ENCODE measurements at regions not wholly inside any gene's neighbourhood (a gene's known extent, or its start where the extent isn't known, plus 50 kb on each side); places are given as distances from the start of the nearest gene placed in this dataset.
"Not testable (repeated sequence)": the region's sequence is repeated elsewhere in the genome, so short reads cannot be mapped to it uniquely, and the experiment has no call there.

- Histone ChIP-seq H3K27me3 (replicated peaks in 1 of 4; ENCODE audit: control extremely low read depth in 1 of 4, control insufficient read depth in 3 of 4, insufficient read depth in 4 of 4, low read length in 3 of 4) (no peaks in the 10 kb centered on the region), H3K4me1 (ENCODE audit: control insufficient read depth in 2 of 2, insufficient read depth in 2 of 2, low read length in 2 of 2) (no peaks in the 10 kb centered on the region), H3K4me3 (ENCODE audit: control extremely low read depth in 1 of 5, extremely low read depth in 1 of 5, insufficient read depth in 1 of 5, low read depth in 2 of 5, low read length in 4 of 5) (no peak overlapping the region), H4K20me1 (ENCODE audit: control insufficient read depth, insufficient read depth, low read length, poor library complexity, severe bottlenecking) (no peaks in the 10 kb centered on the region), H3K4me2 (replicated peaks; ENCODE audit: low read depth, low read length, poor library complexity, severe bottlenecking) (no peak overlapping the region), H2AFZ (ENCODE audit: insufficient read depth, low read depth, low read length, poor library complexity, severe bottlenecking) (no peak overlapping the region), H3K9ac (ENCODE audit: low read length) (no peak overlapping the region), H3K79me2 (ENCODE audit: control insufficient read depth, insufficient read depth, low read length) (no peaks in the 10 kb centered on the region), H3K9me3 (ENCODE audit: control extremely low read depth in 1 of 3, control insufficient read depth in 2 of 3, insufficient read depth in 1 of 3, low read length in 2 of 3) (peaks cover 0 to 14% (median 3%) of the 10 kb centered on the region in 3 donors), H3K36me3 (replicated peaks in 1 of 2; ENCODE audit: control extremely low read depth in 1 of 2, control insufficient read depth in 1 of 2, extremely low read depth in 1 of 2, insufficient read depth in 2 of 2, low read length in 1 of 2) (no peaks in the 10 kb centered on the region), H3K27ac (ENCODE audit: low read length in 2 of 2) (no peak overlapping the region)
- ATAC-seq (ENCODE audit: low read depth), result no peak
- DNase-seq, result no peak
- TF ChIP-seq CTCF (IDR thresholded peaks at IDR 0.05) (no peak), EZH2 (IDR thresholded peaks at IDR 0.05; ENCODE audit: borderline replicate concordance, insufficient read depth, low read depth, low read length, poor library complexity, severe bottlenecking) (no peak)
- CTCF ChIA-PET, result no interaction called here
- Mint-ChIP-seq H3K4me1 (no peaks in the 10 kb centered on the region), H3K9me3 (ENCODE audit: insufficient read depth) (peaks cover 6% of the 10 kb centered on the region), H3K27ac (no peak overlapping the region), H3K27me3 (no peaks in the 10 kb centered on the region), H3K4me3 (no peak overlapping the region)
- POLR2A ChIA-PET, result no interaction called here
- intact Hi-C loops (cut with micrococcal nuclease), result no loop called here
- 96% methylated on average over 13 of the region's 18 CpGs for WGBS (ENCODE audit: insufficient coverage)
Observed at GRCh38 chr13:82165396-82166174, 1716.7 kb downstream of the SLITRK1 start.

GRCh38 chr13:82164780-82165395, 1717.4 kb downstream of the SLITRK1 start:
- DNase-seq; H3K27ac ChIP-seq (ENCODE audit: low read length in 2 of 2); H3K79me2 ChIP-seq (ENCODE audit: control insufficient read depth, insufficient read depth, low read length); H3K27me3 Mint-ChIP-seq; H3K4me2 ChIP-seq (replicated peaks; ENCODE audit: low read depth, low read length, poor library complexity, severe bottlenecking); intact Hi-C loops (cut with micrococcal nuclease); ATAC-seq (ENCODE audit: low read depth); H4K20me1 ChIP-seq (ENCODE audit: control insufficient read depth, insufficient read depth, low read length, poor library complexity, severe bottlenecking); H3K9ac ChIP-seq (ENCODE audit: low read length); H2AFZ ChIP-seq (ENCODE audit: insufficient read depth, low read depth, low read length, poor library complexity, severe bottlenecking); H3K4me3 Mint-ChIP-seq; H3K4me1 ChIP-seq (ENCODE audit: control insufficient read depth in 2 of 2, insufficient read depth in 2 of 2, low read length in 2 of 2); H3K27me3 ChIP-seq (replicated peaks in 1 of 4; ENCODE audit: control extremely low read depth in 1 of 4, control insufficient read depth in 3 of 4, insufficient read depth in 4 of 4, low read length in 3 of 4); H3K36me3 ChIP-seq (replicated peaks in 1 of 2; ENCODE audit: control extremely low read depth in 1 of 2, control insufficient read depth in 1 of 2, extremely low read depth in 1 of 2, insufficient read depth in 2 of 2, low read length in 1 of 2); H3K9me3 Mint-ChIP-seq (ENCODE audit: insufficient read depth); H3K4me1 Mint-ChIP-seq; CTCF ChIA-PET; H3K27ac Mint-ChIP-seq; H3K4me3 ChIP-seq (ENCODE audit: control extremely low read depth in 1 of 5, extremely low read depth in 1 of 5, insufficient read depth in 1 of 5, low read depth in 2 of 5, low read length in 4 of 5); POLR2A ChIA-PET: not testable (repeated sequence)
- H3K9me3 ChIP-seq (ENCODE audit: control extremely low read depth in 1 of 3, control insufficient read depth in 2 of 3, insufficient read depth in 1 of 3, low read length in 2 of 3), result peaks cover 0 to 14% (median 2%) of the 10 kb centered on the region in 3 donors
- WGBS (ENCODE audit: insufficient coverage), result 91% methylated on average over 30 of the region's 31 CpGs
